Activated CD4-positive, alpha-beta T cell treated with anti-CD3 and anti-CD28 coated beads, Interleukin-10, Interleukin-2, amounts not matched to agents 100 ng/mL and 50 ng/mL, durations not matched to agents 16 hours and 8 hours (primary cell): ENCODE measurements at regions not wholly inside any gene's neighbourhood (a gene's known extent, or its start where the extent isn't known, plus 50 kb on each side); places are given as distances from the start of the nearest gene placed in this dataset.

ENCODE experiments used
- DNase-seq: peaks from one replicate; pipeline ENCODE4 v3.0.0-alpha.2; 2020

DNA sequence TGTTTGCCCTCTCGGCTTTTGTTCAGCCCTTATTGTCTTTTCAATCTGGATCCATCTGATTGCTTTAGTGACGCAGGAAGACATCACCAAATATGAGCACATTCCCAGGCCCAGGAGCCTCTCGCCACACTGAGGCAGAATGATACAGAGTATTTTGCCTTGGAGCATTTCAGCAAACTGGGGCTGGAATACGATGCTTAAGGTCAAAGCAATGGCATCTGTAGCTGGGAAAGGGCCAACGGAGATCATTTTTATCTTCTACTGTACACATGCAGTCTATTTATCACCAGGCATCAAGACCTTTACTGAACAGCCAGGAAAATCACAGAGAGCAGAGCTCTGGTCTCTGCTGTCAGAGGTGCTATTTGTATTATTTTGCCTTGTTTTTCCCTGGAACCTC is 655.3 kb downstream of the RNF144B start:
- DNase-seq: no peak

DNA sequence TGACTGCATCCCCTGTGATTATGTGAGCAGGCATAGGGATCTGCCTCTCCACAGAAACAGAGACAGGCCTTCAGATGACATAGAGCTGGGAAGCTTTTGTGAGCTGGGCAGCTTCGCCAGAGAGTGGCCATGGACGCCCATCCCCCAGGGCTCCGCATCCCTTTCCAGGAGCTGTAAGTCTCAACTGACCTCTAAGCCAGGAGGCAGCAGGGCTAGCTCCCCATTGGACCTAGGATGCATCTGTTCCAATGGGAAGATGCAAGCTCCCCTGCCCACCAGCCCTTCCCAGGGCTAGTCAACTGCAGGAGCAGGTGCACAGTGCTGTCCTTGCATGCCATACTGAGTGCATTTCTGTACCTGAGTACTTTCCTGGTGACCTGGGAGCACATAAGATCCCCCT is 663.6 kb downstream of the RNF144B start:
- no peak for DNase-seq

GRCh38 chr6:19052219-19052618 is 665.1 kb downstream of the RNF144B start:
- DNase-seq: no peak

DNA sequence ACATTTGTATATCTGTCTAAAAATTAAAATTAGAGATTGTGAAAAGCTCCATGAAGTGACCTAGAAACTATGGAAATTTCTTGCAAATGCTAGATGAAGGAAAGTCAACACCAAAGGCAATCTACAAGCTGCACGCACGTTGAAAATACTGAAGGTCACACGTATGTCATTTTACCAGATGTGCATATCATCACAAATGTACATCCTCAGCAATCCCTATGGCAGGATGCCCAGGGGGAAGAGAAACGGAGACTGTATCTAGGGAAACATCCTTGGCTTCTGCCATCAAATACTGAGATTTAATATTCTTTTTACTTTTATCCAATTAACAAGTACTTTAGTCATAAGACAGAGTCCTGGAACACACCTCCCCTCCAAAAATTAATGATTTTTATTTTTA is 672.0 kb downstream of the RNF144B start:
- no peak for DNase-seq

GRCh38 chr6:19067165-19067564 is 680.0 kb downstream of the RNF144B start:
- DNase-seq: no peak

DNA sequence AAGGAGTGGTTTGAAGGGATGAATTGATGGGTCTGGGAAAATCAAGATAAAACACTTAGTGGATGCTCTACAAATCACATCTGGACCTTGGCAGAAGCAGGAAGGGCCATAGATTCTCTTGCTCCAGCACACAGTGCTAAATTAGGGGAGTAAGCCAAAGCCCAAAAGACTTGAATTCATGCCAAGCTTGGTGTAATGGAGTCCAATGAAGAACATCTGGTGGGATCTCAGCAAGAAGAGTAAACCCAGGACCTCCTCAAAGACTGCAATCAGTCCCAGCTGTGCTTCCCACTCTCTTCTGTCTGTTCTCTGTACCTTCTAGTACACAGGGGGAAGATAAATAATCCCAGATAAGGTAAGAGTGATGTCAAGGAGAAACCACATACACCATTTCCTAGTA is 683.4 kb downstream of the RNF144B start:
- DNase-seq: no peak

GRCh38 chr6:19083801-19084200 is 696.7 kb downstream of the RNF144B start:
- DNase-seq: no peak

- DNase-seq: no peak
These were observed 699.3 kb downstream of the RNF144B start for GRCh38 chr6:19086480-19086879.

GRCh38 chr6:19087296-19087695 is 700.1 kb downstream of the RNF144B start:
- no peak for DNase-seq

DNA sequence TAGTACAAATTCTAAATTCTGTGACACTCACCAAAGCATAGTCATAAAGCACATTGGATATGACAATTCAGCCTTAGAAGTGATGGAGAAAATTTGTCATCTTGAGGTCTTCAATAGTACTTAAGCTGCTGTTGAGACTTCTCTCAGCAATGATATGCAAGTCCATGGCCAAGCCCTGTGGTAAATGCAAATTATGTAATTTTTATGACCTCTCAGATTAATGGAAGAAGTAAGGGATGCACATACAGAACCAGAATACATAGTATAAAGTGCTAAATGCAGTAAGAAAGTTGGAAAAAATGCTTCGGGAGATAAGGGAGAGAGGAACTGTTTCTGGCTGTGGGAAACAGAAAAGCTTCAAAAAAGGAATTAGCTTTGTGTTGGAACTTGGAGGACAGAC is 700.7 kb downstream of the RNF144B start:
- DNase-seq: no peak

DNA sequence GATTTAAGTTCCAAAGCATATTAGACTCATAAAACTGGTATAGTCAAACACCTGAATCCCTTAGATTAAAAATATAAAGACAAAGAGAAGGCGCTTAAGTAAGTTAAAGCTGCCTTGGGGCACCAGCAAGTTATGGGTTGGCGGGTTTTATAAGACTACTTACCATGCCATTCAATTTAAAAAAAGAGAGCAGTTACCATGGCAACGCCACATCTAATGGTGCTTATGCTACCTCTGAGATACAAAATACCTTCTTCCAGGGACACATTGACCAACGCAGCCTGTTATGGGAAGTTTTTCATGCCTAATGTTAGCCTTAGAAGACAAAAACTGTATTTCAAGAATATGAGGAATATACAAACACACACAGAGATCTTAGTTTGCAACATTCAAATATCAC is 713.6 kb downstream of the RNF144B start:
- no peak for DNase-seq

DNA sequence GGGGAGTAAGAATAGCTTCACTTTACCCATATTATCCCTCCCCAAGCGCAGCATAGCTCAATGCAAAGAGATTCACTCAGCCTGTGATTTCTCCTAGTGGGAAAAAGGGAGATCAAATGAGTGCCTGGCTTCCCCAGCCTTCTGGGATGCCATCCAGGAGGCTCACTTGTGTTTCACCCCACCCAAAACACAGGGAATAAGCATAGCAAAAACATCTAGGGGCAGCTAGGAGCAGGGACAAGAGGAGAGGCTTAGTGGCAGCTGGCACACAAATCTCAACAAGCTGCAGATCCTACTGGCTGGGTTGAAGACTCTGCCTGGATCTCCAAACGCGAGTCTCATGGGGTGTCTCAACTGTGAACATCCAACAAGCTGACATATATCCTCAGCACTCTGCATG is 715.8 kb downstream of the RNF144B start:
- DNase-seq: no peak

DNA sequence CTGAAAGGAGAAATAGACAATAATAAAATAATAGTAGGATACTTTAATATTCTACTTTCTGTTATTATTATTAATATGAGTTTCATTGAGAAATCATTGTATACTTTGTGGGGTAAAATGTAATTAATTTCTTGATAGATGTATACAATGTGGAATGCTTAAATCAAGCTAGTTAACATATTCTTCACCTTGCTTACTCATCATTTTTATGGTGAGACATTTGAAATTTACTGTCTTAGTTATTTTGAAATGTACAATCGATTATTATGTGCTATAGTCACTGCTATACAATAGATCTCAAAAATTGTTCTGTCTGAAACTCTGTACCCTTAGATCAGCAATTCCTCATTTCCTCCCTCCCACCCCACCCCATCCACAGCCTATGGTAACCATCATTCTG is 720.3 kb downstream of the RNF144B start:
- DNase-seq: no peak

GRCh38 chr6:19121521-19121920 is 715.6 kb upstream of the ID4 start:
- DNase-seq: no peak

- no peak for DNase-seq
These were observed 710.1 kb upstream of the ID4 start for GRCh38 chr6:19127081-19127480.

DNA sequence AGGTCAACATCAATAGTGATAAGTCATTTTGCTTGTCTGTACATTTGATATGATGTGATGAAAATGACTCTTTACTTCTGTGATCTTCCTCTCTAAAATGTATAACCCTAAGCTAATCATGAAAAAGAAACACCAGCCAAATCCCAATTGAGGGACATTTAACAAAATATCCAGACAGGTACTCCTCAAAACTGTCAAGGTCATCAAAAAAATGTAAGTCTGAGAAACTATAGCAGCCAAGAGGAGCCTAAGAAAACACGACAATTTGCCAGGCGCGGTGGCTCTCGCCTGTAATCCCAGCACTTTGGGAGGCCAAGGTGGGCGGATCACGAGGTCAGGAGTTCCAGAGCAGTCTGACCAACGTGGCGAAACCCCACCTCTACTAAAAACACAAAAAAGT is 708.5 kb upstream of the ID4 start:
- no peak for DNase-seq

DNA sequence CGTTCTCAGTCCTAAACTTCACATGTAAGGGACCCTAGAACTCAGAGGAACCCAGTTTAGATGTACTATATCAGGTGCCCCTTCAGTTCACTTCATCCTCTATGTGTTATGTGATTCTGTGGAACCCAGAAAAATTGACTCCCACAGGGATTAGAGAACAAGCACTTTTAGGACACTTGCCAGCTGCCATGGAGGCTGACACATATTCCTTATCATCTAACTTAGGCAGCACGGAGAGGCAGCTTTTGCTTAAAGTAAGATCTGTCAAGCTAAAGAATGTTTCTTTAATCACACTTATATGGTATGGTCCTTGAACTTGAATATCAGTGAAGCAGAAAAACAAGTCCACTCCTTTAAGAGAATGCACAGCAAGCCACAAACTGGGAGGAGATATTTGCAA is 701.5 kb upstream of the ID4 start:
- no peak for DNase-seq

- DNase-seq: no peak
These were observed 699.7 kb upstream of the ID4 start for GRCh38 chr6:19137505-19137904.

DNA sequence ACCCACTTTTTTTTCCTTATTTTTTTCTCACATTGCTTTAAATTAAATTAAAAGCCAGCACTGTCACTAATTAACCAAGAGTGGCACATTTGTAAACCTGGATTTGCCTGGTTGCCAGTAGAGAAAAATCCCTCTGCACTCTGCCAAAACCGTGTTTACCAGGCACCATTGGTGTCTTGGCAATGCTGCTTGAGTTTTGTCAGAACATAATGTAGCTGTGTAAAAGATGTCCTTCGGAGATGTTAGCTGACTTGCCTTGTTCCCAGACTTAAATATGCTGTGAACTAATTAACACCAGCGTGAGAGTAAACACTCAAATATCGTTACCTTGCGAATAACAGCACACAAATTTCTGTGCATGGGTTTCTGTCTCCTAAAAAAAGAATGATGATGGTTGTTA is 694.9 kb upstream of the ID4 start:
- no peak for DNase-seq

DNA sequence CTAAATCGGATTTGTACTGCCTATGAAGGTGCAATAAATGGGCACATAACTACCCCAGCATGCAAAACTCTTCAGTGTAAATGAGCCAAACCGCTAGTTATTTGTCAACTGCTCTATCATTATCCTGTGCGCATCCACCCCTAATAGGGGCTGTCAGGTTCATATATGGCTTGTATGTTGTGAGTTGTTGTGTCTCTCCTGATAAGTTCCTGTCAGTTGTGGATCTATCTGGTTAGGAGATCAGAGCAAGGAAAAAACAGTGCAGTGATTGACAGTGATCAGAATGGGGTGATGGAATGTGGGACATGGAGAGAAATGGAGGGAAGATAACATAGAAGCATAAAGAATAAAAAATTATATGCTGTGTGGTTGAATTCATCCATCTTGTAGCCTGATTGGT is 686.9 kb upstream of the ID4 start:
- DNase-seq: no peak

- no peak for DNase-seq
These were observed 683.7 kb upstream of the ID4 start for GRCh38 chr6:19153270-19153980.

DNA sequence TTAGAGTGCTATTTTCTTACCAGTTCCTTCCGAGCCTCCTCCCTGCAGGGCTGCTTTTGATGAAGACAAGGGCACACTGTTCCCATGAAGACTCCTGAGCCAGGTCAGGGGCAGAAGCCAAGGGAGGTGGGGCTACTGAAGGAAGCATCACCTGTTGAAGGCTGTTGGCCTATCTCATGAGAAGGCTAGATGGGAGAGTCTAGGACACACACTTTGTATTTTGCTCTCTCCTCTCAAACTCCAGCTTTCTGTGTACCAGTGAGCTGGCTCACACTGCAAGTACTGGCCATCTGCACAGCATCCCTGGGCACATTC is 683.2 kb upstream of the ID4 start:
- no peak for DNase-seq

GRCh38 chr6:19156443-19156842 is 680.7 kb upstream of the ID4 start:
- DNase-seq: no peak

- no peak for DNase-seq
These were observed 679.7 kb upstream of the ID4 start for GRCh38 chr6:19157486-19157885.

GRCh38 chr6:19158586-19158985 is 678.6 kb upstream of the ID4 start:
- DNase-seq: no peak

GRCh38 chr6:19159089-19159488 is 678.1 kb upstream of the ID4 start:
- no peak for DNase-seq
